Natural killer cell (primary cell): ENCODE measurements at regions not wholly inside any gene's neighbourhood (a gene's known extent, or its start where the extent isn't known, plus 50 kb on each side); places are given as distances from the start of the nearest gene placed in this dataset.

Experiments used
- ATAC-seq, 3 donors: fragments of 150-1000 bp in 2 of 3; fragments of 200-7000 bp in 1 of 3; cut with Tn5 transposase; 1 replicate in 1 of 3; 2 replicates in 2 of 3; pipeline ENCODE4 v1.10.0; 2021; ENCODE audit warnings: mild to moderate bottlenecking in 2 of 3, moderate library complexity in 2 of 3
- DNase-seq, 2 donors: peaks; one replicate each; pipeline versions ENCODE4 v3.0.0 to v3.0.0-alpha.2; 2013 to 2021; ENCODE audit warnings: mixed read lengths in 1 of 2
- H3K27ac ChIP-seq: one replicate; pipeline ENCODE4 v1.5.1; 2013; ENCODE audit warnings: mild to moderate bottlenecking, low read length
- H3K27me3 ChIP-seq: one replicate; pipeline ENCODE4 v1.6.1; 2013; ENCODE audit warnings: low read length; ENCODE audit not compliant: control insufficient read depth, insufficient read depth
- H3K36me3 ChIP-seq: one replicate; pipeline ENCODE4 v1.6.1; 2013; ENCODE audit warnings: low read length; ENCODE audit not compliant: control insufficient read depth, insufficient read depth
- H3K4me1 ChIP-seq: one replicate; pipeline ENCODE4 v1.6.1; 2013; ENCODE audit warnings: low read length; ENCODE audit not compliant: control insufficient read depth, insufficient read depth
- H3K4me3 ChIP-seq: one replicate; pipeline ENCODE4 v1.5.1; 2013; ENCODE audit warnings: low read length
- H3K9me3 ChIP-seq: one replicate; pipeline ENCODE4 v1.6.1; 2013; ENCODE audit warnings: low read length; ENCODE audit not compliant: control insufficient read depth, insufficient read depth
- H3K27ac Mint-ChIP-seq, 2 donors: one replicate each; pipeline ENCODE4 v1.8.0; 2022; ENCODE audit warnings: mild to moderate bottlenecking in 2 of 2, mixed read lengths in 2 of 2, moderate library complexity in 1 of 2
- H3K27me3 Mint-ChIP-seq, 2 donors: one replicate each; pipeline ENCODE4 v1.8.0; 2022; ENCODE audit warnings: low read depth in 2 of 2, mixed read lengths in 2 of 2
- H3K36me3 Mint-ChIP-seq: one replicate; pipeline ENCODE4 v1.8.0; 2022; ENCODE audit warnings: mixed read lengths
- H3K4me1 Mint-ChIP-seq, 2 donors: one replicate each; pipeline ENCODE4 v1.8.0; 2022; ENCODE audit warnings: mixed read lengths in 2 of 2
- H3K4me3 Mint-ChIP-seq: one replicate; pipeline ENCODE4 v1.8.0; 2022; ENCODE audit warnings: mild to moderate bottlenecking, moderate library complexity, mixed read lengths
- H3K9me3 Mint-ChIP-seq, 2 donors: one replicate each; pipeline ENCODE4 v1.8.0; 2022; ENCODE audit warnings: mixed read lengths in 2 of 2
- WGBS: methylation state at CpG from one replicate; pipeline ENCODE4 v1.1.7; 2013; ENCODE audit warnings: missing lambda C conversion rate; ENCODE audit not compliant: insufficient coverage; 5-methylcytosine and 5-hydroxymethylcytosine counted together
- intact Hi-C: fragments of 100-400 bp; cut with micrococcal nuclease; formaldehyde crosslinking; loops from one replicate; pipeline ENCODE4 v1.14.2; 2022
- TF ChIP-seq, protein P1 (sequence below): fragments of 200-600 bp; IDR thresholded peaks from one replicate; pipeline ENCODE4 v1.8.0; 2022; ENCODE audit warnings: antibody characterized with exemption

DNA sequence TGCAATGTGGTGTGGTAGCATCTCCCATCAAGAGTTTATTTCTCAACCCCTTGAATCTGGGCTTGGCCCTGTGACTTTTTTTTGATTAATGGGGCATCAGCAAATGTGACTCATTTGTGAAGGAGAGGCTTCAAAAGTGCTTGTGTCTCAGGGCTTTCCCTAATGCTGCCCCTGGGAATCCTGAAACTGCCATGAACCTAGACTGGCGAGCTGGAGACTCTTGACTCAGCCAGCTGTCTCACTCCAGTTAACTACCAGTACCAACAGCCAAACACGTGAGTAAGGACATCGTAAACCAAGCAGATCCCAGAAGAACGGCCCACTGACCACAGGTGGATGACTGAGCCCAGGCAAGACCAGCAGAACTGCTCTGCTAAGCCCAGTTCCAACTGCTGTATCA, 72.8 kb upstream of the ADTRP start:
- H3K4me1 Mint-ChIP-seq = no peaks in the 10 kb centered on the region
- no peaks in the 10 kb centered on the region for H3K36me3 Mint-ChIP-seq
- DNase-seq = no peak
- no peak overlapping the region for H3K27ac Mint-ChIP-seq
- TF ChIP-seq, protein P1, sequence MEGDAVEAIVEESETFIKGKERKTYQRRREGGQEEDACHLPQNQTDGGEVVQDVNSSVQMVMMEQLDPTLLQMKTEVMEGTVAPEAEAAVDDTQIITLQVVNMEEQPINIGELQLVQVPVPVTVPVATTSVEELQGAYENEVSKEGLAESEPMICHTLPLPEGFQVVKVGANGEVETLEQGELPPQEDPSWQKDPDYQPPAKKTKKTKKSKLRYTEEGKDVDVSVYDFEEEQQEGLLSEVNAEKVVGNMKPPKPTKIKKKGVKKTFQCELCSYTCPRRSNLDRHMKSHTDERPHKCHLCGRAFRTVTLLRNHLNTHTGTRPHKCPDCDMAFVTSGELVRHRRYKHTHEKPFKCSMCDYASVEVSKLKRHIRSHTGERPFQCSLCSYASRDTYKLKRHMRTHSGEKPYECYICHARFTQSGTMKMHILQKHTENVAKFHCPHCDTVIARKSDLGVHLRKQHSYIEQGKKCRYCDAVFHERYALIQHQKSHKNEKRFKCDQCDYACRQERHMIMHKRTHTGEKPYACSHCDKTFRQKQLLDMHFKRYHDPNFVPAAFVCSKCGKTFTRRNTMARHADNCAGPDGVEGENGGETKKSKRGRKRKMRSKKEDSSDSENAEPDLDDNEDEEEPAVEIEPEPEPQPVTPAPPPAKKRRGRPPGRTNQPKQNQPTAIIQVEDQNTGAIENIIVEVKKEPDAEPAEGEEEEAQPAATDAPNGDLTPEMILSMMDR = no peak
- Histone ChIP-seq H3K27ac (no peak overlapping the region), H3K36me3 (no peaks in the 10 kb centered on the region), H3K9me3 (no peaks in the 10 kb centered on the region), H3K4me1 (no peaks in the 10 kb centered on the region), H3K4me3 (no peak overlapping the region), H3K27me3 (no peaks in the 10 kb centered on the region)
- H3K27me3 Mint-ChIP-seq = peaks cover 5 to 9% of the 10 kb centered on the region in 2 donors
- intact Hi-C loops = no loop called here
- H3K9me3 Mint-ChIP-seq = no peaks in the 10 kb centered on the region
- H3K4me3 Mint-ChIP-seq = no peak overlapping the region
- 80% methylated on average over 4 of the region's 4 CpGs for WGBS
- no peak for ATAC-seq

DNA sequence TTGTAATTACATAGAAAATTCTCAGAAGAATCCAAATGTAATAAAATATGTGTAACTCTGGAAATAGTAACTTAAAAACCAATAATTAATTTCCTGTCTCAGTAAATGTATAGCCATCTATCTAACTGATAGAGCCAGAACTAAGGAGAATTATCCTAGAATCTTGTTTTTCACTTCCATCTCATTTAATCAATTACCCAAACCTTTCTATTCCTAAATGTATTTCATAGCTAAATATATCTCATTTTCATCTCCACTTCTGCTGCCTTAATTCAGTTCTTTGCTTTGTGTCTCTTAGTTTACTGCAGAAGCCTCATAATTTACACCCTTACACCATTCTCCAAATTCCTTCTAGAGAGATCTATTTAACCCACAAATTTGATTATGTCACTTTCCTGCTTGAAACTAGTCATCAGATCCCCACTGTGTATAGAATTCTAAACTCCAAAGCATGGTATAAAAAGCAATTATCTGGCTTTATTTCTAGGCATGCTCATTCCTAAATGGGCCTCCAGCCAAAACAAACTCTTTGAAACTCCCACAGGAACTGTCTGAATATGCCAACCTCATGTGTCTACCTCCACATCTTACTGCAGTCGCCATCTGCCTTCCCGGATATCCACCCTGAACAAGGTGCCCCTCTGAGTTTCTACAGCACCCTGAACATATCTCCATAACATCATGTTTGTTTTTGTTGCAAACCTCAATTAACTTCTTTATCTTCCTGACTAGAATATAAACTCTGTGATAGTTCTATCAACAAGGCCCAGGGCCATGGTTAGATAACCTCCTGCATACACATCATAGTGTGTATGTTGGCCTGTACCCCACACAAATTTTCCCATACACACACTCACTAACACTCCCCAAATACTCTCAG, 70.5 kb upstream of the ADTRP start:
- Mint-ChIP-seq H3K27ac (no peak overlapping the region), H3K27me3 (peaks cover 0 to 2% of the 10 kb centered on the region in 2 donors), H3K36me3 (no peaks in the 10 kb centered on the region), H3K9me3 (no peaks in the 10 kb centered on the region), H3K4me1 (no peaks in the 10 kb centered on the region), H3K4me3 (no peak overlapping the region)
- TF ChIP-seq, protein P1 = no peak
- 94% methylated on average over 2 of the region's 2 CpGs for WGBS
- H3K27ac ChIP-seq = no peak overlapping the region
- intact Hi-C loops = no loop called here
- H3K9me3 ChIP-seq = no peaks in the 10 kb centered on the region
- H3K27me3 ChIP-seq = no peaks in the 10 kb centered on the region
- ATAC-seq (peak in 1 of 3 donors; percentile 15), DNase-seq (no peak)
- no peak overlapping the region for H3K4me3 ChIP-seq
- H3K4me1 ChIP-seq = no peaks in the 10 kb centered on the region
- H3K36me3 ChIP-seq = no peaks in the 10 kb centered on the region

DNA sequence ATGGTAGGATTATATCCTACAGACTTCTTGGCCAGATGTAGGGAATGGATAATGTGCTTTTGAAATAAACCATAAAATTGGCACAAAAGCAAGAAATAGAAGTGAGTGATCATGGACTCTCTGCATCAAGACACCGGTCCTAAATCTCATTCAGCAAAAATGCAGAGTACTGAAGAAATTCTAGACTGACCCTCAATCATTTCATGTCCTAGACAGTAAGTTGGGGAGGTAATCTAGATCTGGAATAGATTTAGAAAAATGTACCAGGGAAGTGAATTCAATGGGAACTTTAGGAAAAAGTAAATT, 69.7 kb upstream of the ADTRP start:
- no peak for DNase-seq
- no peak overlapping the region for H3K27ac Mint-ChIP-seq
- no peaks in the 10 kb centered on the region for H3K27me3 ChIP-seq
- H3K27ac ChIP-seq = no peak overlapping the region
- H3K4me1 ChIP-seq = no peaks in the 10 kb centered on the region
- no peak for ATAC-seq
- no peaks in the 10 kb centered on the region for H3K9me3 ChIP-seq
- H3K4me3 ChIP-seq = no peak overlapping the region
- no peaks in the 10 kb centered on the region for H3K9me3 Mint-ChIP-seq
- H3K4me1 Mint-ChIP-seq = no peaks in the 10 kb centered on the region
- intact Hi-C loops = no loop called here
- no peaks in the 10 kb centered on the region for H3K36me3 ChIP-seq
- no peaks in the 10 kb centered on the region for H3K36me3 Mint-ChIP-seq
- no peak overlapping the region for H3K4me3 Mint-ChIP-seq
- WGBS = 60% methylated on average over 1 of the region's 1 CpG
- peaks cover 0 to 2% of the 10 kb centered on the region in 2 donors for H3K27me3 Mint-ChIP-seq
- TF ChIP-seq, protein P1 = no peak
